IMR-90 (cell line): ENCODE measurements at regions not wholly inside any gene's neighbourhood (a gene's known extent, or its start where the extent isn't known, plus 50 kb on each side); places are given as distances from the start of the nearest gene placed in this dataset.

Experiments used
- BHLHE40 ChIP-seq: fragments of 150-350 bp; IDR thresholded peaks from 2 replicates; pipeline ENCODE4 v1.6.1; 2016; ENCODE audit warnings: mild to moderate bottlenecking, low read depth, low read length
- CEBPB ChIP-seq: IDR thresholded peaks from 2 replicates; pipeline ENCODE4 v1.6.1; 2012; ENCODE audit warnings: low read depth, low read length, improper control_type of control experiment
- FOS ChIP-seq: fragments of 150-350 bp; IDR thresholded peaks from 2 replicates; pipeline ENCODE4 v1.6.1; 2016; ENCODE audit warnings: low read depth, low read length
- MAZ ChIP-seq: IDR thresholded peaks from 2 replicates; pipeline ENCODE4 v1.6.1; 2012; ENCODE audit warnings: low read depth, mild to moderate bottlenecking, low read length, improper control_type of control experiment, moderate library complexity, borderline replicate concordance
- MXI1 ChIP-seq: IDR thresholded peaks from 2 replicates; pipeline ENCODE4 v1.6.1; 2012; ENCODE audit warnings: low read depth, mild to moderate bottlenecking, low read length, moderate library complexity, borderline replicate concordance
- POLR2A ChIP-seq: IDR thresholded peaks from 2 replicates; pipeline ENCODE4 v1.6.1; 2012; ENCODE audit warnings: mild to moderate bottlenecking, low read depth, low read length
- RAD21 ChIP-seq: IDR thresholded peaks from 2 replicates; pipeline ENCODE4 v1.6.1; 2012; ENCODE audit warnings: low read length, improper control_type of control experiment
- RCOR1 ChIP-seq: IDR thresholded peaks from 2 replicates; pipeline ENCODE4 v1.6.1; 2012; ENCODE audit warnings: mild to moderate bottlenecking, low read length, improper control_type of control experiment; ENCODE audit not compliant: insufficient replicate concordance
- SMC3 ChIP-seq: fragments of 150-350 bp; IDR thresholded peaks from 2 replicates; pipeline ENCODE4 v1.6.1; 2016; ENCODE audit warnings: low read depth, mild to moderate bottlenecking, antibody characterized with exemption, low read length, moderate library complexity
- USF2 ChIP-seq: fragments of 150-350 bp; IDR thresholded peaks from 2 replicates; pipeline ENCODE4 v1.6.1; 2017; ENCODE audit warnings: mild to moderate bottlenecking, antibody characterized with exemption, low read length, low read depth
- TF ChIP-seq, protein P1 (sequence below): conservative IDR thresholded peaks from 2 replicates; pipeline ENCODE4 v1.5.1; 2012; ENCODE audit warnings: mild to moderate bottlenecking, low read depth, low read length, improper control_type of control experiment

DNA sequence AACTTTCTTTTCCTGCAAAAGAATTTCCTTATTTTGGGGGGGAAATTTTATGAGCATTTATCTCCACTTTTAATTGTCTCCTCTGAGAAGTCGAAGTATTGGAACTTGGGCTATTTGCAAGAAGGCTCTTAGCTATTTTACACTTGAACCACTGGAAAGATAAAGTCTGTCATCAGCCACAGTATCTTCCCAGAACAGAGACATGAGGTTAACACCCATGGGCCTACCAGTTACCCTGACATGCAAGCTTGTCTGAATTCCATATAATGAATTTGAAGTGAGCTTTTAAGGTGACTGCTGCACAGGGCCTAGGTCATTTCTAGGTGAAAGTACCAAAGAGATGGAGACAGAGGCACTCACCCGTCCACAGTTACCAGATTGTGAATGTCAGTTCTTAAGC, 193.1 kb downstream of the SIM1 start:
- TF ChIP-seq, protein P1, sequence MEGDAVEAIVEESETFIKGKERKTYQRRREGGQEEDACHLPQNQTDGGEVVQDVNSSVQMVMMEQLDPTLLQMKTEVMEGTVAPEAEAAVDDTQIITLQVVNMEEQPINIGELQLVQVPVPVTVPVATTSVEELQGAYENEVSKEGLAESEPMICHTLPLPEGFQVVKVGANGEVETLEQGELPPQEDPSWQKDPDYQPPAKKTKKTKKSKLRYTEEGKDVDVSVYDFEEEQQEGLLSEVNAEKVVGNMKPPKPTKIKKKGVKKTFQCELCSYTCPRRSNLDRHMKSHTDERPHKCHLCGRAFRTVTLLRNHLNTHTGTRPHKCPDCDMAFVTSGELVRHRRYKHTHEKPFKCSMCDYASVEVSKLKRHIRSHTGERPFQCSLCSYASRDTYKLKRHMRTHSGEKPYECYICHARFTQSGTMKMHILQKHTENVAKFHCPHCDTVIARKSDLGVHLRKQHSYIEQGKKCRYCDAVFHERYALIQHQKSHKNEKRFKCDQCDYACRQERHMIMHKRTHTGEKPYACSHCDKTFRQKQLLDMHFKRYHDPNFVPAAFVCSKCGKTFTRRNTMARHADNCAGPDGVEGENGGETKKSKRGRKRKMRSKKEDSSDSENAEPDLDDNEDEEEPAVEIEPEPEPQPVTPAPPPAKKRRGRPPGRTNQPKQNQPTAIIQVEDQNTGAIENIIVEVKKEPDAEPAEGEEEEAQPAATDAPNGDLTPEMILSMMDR = no peak
- TF ChIP-seq POLR2A (no peak), RCOR1 (no peak), SMC3 (no peak), RAD21 (no peak), CEBPB (no peak), MXI1 (no peak), MAZ (no peak), FOS (no peak), BHLHE40 (no peak), USF2 (no peak)
